Ectodermal cell (in vitro differentiated cells): ENCODE measurements at regions not wholly inside any gene's neighbourhood (a gene's known extent, or its start where the extent isn't known, plus 50 kb on each side); places are given as distances from the start of the nearest gene placed in this dataset.

Source experiments
- H3K27ac ChIP-seq: 2 replicates; pipeline ENCODE4 v1.7.0; 2013; ENCODE audit warnings: mild to moderate bottlenecking, low read depth, low read length; ENCODE audit not compliant: insufficient read depth, poor library complexity, severe bottlenecking
- H3K27me3 ChIP-seq: 2 replicates; pipeline ENCODE4 v1.7.0; 2013; ENCODE audit warnings: mild to moderate bottlenecking, low read length; ENCODE audit not compliant: insufficient read depth, control insufficient read depth, poor library complexity, severe bottlenecking
- H3K36me3 ChIP-seq: one replicate; pipeline ENCODE4 v1.7.0; 2013; ENCODE audit warnings: low read length; ENCODE audit not compliant: control insufficient read depth, insufficient read depth
- H3K4me1 ChIP-seq: one replicate; pipeline ENCODE4 v1.7.0; 2013; ENCODE audit warnings: low read length; ENCODE audit not compliant: control insufficient read depth, insufficient read depth
- H3K4me3 ChIP-seq: 2 replicates; pipeline ENCODE4 v1.7.0; 2013; ENCODE audit warnings: low read depth, low read length, control low read depth; ENCODE audit not compliant: insufficient read depth
- H3K9me3 ChIP-seq: 2 replicates; pipeline ENCODE4 v1.7.0; 2013; ENCODE audit warnings: mild to moderate bottlenecking, low read length, moderate library complexity; ENCODE audit not compliant: control insufficient read depth
- WGBS, 2 experiments: methylation state at CpG; one replicate each; pipeline ENCODE4 v1.1.7; 2013; ENCODE audit warnings: missing lambda C conversion rate in 2 of 2; 5-methylcytosine and 5-hydroxymethylcytosine counted together

DNA sequence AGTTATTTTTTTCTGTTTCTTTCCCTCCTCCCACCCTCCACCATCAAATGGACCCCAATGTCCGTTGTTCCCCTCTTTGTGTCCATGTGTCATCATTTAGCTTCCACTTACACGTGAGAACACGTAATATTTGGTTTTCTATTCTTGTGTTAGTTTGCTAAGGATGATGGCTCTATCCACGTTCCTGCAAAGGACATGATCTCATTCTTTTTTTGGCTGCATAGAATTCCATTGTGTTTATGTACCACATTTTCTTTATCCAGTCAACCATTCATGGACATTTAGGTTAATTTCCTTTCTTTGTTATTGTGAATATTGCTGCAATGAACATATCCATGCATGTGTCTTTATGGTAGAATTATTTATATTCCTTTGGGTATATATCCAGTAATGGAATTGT lies 91.3 kb upstream of the TNP1 start:
- WGBS, 2 experiments: 95 to 96% methylated on average over 4 of the region's 4 CpGs
- Histone ChIP-seq H3K4me1 (peaks cover 8% of the 10 kb centered on the region), H3K9me3 (no peaks in the 10 kb centered on the region), H3K27ac (no peak overlapping the region), H3K36me3 (no peaks in the 10 kb centered on the region), H3K4me3 (no peak overlapping the region), H3K27me3 (no peaks in the 10 kb centered on the region)

DNA sequence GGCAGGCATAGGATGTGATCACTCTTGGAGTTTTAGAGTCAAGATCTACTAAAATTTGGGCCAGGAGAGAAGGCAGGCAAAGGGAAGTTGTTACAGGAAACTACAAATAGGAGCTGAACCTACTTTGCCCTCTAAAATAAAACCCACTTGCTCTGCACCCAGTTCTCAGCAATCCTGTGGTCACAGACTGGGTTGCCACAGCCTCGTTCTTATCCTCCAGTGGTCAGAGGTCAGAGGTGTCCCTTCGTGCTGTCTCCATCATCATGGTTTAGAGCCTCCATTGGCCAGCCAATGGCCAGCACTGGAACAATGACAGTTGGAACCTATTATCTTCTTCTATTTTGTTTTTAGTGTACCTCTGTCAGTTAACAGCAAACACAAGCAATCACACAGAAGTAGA lies 90.7 kb upstream of the TNP1 start:
- 90 to 92% methylated on average over 2 of the region's 2 CpGs for WGBS, 2 experiments
- H3K9me3 ChIP-seq: no peaks in the 10 kb centered on the region
- H3K36me3 ChIP-seq: no peaks in the 10 kb centered on the region
- no peaks in the 10 kb centered on the region for H3K27me3 ChIP-seq
- H3K4me1 ChIP-seq: peaks cover 8% of the 10 kb centered on the region
- no peak overlapping the region for H3K27ac ChIP-seq
- H3K4me3 ChIP-seq: no peak overlapping the region

DNA sequence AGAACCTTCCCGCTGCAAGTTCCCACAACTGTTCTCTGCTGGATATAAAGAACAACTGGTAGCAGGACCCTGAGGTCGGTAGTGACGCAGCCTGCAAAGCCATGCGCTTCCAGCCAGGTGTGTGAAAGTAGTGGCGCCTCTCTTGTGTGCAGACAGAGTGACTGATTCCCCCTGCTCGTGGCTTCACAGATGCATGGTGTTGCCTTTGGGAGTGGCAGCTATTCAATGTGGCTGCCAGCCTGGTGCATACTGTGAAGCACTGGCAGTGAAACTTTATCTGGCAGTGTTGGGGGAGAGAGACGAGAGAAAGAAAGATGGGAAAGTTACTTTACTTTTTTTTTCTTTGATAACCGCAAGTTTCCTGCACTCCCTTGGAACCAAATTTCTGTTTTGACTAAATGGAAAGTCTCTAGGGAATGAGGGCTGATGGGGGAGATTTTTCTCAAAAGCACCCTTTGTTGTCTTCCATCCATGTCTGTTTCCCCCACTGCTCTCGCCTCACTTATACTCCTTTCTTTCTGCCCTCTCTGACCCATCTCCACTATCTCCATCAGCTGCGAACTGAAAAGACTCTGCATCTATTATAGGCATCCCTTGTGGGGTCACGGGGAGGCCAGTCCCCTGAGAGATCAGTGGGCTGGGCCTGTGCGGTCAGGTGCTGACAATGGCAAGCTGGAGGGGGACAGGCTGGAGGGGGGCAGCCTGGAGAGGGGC lies 90.0 kb upstream of the TNP1 start:
- Histone ChIP-seq H3K36me3 (no peaks in the 10 kb centered on the region), H3K4me1 (peaks cover 8% of the 10 kb centered on the region), H3K27ac (no peak overlapping the region), H3K9me3 (no peaks in the 10 kb centered on the region), H3K4me3 (no peak overlapping the region), H3K27me3 (no peaks in the 10 kb centered on the region)
- 80 to 86% methylated on average over 12 of the region's 12 CpGs for WGBS, 2 experiments

DNA sequence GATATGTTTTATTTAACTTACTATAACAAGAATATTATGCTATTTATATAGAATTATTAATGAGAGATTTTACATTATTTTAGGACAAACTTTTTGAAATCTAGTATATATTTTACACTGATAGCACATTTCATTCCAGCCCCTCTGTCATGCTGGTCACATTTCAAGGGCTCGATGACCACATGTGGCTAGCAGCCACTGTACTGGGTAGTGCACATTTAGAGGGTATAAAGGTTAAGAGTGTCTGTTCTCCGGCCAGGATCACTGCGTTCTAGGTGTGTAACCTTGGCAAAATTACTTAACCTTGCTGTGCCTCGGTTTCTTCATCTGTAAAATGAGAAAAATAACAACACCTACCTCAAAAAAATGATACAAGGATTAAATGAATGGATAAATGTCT lies 87.2 kb upstream of the TNP1 start:
- Histone ChIP-seq H3K4me3 (no peak overlapping the region), H3K27ac (no peak overlapping the region), H3K9me3 (no peaks in the 10 kb centered on the region), H3K4me1 (peaks cover 8% of the 10 kb centered on the region), H3K36me3 (no peaks in the 10 kb centered on the region), H3K27me3 (no peaks in the 10 kb centered on the region)
- 91 to 92% methylated on average over 4 of the region's 4 CpGs for WGBS, 2 experiments

DNA sequence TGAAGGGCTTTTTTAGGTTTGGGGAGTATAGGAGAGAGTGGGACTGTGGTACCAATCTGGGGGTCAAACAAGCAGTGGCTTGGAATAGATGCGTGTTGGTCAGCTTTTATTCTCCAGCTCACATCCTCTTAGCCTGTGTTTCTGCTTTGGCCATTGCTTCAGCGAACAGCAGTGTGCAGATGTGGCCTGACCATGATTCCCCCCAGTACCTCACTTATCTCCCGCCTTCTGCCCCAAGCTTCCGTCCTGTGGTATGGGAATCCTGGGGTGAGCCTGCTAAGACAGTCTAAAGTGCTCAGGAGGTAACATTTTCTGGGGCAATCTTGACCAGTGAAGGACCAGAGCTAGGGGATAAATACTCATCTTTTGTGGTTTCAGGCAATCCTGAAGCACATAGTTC lies 84.9 kb upstream of the TNP1 start:
- H3K36me3 ChIP-seq: no peaks in the 10 kb centered on the region
- no peaks in the 10 kb centered on the region for H3K27me3 ChIP-seq
- no peak overlapping the region for H3K4me3 ChIP-seq
- H3K27ac ChIP-seq: no peak overlapping the region
- H3K4me1 ChIP-seq: no peaks in the 10 kb centered on the region
- no peaks in the 10 kb centered on the region for H3K9me3 ChIP-seq
- 89 to 96% methylated on average over 4 of the region's 4 CpGs for WGBS, 2 experiments

DNA sequence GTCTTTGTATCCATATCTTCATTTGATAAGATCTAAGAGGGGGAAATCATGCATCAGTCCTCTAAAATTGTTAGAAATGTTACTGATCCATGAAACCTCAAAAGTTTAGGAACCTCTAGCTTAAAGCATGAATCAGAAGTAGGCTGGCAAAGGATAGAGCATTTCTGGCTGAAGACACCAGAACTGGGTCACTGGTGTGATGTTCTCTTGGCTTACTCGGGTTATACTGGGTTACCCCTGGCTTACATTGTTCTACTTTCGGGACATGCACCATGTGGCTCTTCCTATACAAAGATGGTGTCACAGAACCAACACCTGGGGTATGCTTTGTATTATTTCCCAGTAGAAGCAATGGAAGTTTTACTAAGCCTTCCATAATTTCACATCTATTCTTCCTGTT lies 83.2 kb upstream of the TNP1 start:
- Histone ChIP-seq H3K36me3 (no peaks in the 10 kb centered on the region), H3K9me3 (no peaks in the 10 kb centered on the region), H3K4me1 (no peaks in the 10 kb centered on the region), H3K4me3 (no peak overlapping the region), H3K27me3 (no peaks in the 10 kb centered on the region), H3K27ac (no peak overlapping the region)
- 91% methylated on average over 2 of the region's 2 CpGs for WGBS, 2 experiments

DNA sequence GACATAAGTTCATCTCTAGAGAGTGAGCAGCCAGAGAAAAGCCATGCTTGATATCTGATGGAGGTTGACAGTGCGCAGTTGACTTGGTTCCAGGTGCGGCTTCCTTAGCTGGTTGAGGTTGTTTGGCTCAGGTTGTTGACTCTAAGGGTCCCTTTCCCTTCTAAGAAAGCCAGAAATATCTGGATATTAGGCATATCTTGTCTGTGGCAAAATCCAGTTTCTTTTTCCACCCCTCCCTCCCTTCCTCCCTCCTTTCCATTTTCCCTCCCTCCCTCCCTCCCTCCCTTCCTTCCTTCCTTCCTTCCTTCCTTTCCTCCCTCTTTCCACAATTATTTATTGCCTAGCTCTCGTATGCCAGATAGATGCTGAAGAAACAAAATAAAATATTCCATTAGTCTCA lies 82.6 kb upstream of the TNP1 start:
- H3K9me3 ChIP-seq: no peaks in the 10 kb centered on the region
- H3K27me3 ChIP-seq: no peaks in the 10 kb centered on the region
- H3K4me1 ChIP-seq: no peaks in the 10 kb centered on the region
- 97 to 100% methylated on average over 2 to 3 of the region's 3 CpGs for WGBS, 2 experiments
- no peak overlapping the region for H3K27ac ChIP-seq
- no peak overlapping the region for H3K4me3 ChIP-seq
- no peaks in the 10 kb centered on the region for H3K36me3 ChIP-seq

DNA sequence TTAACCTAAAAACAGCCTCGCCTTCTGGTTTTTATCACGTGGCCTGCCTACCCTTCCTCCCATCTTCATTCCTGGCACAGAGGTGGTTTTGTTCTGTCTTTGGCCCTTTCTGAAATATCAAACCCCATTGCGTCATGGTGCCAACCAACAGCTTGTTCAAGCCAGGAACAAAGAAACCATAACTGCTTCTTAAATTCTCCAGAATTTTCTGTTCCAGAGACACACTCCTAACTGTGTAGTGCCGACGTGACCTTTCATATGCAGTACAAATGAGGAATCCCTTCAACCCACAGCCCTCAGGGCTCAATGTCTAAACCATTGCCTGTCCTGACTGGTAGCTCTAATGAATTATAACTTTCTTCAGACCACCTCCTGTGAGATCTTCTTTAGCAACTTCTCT lies 82.2 kb upstream of the TNP1 start:
- 94 to 95% methylated on average over 5 of the region's 5 CpGs for WGBS, 2 experiments
- H3K4me3 ChIP-seq: no peak overlapping the region
- no peaks in the 10 kb centered on the region for H3K36me3 ChIP-seq
- H3K27ac ChIP-seq: no peak overlapping the region
- no peaks in the 10 kb centered on the region for H3K4me1 ChIP-seq
- no peaks in the 10 kb centered on the region for H3K9me3 ChIP-seq
- H3K27me3 ChIP-seq: no peaks in the 10 kb centered on the region

DNA sequence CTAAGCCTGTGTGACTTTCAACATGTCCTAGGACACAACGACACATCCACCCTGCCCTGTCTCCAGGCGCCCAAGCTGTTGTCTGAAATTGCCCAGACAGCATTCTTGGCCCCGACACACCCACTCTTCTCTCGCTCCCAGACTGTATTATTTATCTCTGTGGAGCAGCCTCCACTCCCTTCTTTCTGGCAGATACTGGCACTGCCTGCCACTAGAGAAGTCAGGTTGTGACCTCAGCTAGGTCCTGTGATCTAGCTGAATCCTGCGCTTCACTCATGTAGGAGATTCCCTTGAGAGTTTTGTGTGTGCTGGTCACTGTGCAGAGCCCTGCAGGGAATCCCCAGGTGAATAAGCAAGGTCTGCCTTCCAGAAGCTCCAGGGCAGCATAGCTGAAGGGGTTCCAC lies 77.1 kb upstream of the TNP1 start:
- peaks cover 9% of the 10 kb centered on the region for H3K4me1 ChIP-seq
- no peaks in the 10 kb centered on the region for H3K36me3 ChIP-seq
- no peak overlapping the region for H3K27ac ChIP-seq
- H3K4me3 ChIP-seq: no peak overlapping the region
- H3K27me3 ChIP-seq: no peaks in the 10 kb centered on the region
- H3K9me3 ChIP-seq: no peaks in the 10 kb centered on the region
- 56 to 57% methylated on average over 5 of the region's 5 CpGs for WGBS, 2 experiments

DNA sequence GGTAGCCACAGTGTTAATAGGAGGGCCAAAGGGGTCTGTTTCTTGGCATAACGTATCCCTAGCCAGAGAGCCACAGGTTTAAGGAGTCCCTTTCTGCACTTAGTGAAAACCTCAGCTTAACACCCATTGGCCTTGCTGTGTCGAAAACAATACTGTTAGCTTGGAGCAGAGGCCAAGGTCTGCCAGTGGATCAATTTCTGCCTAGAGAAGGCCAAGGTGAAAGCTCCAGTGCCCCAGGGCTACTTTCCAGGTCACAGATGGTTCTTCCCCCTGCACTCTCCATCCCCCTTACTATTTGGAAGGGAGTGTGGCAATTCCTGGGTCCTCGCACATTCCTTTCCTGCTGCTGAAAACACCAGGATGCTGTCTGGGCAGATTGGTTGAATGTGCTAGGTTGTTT lies 74.8 kb upstream of the TNP1 start:
- H3K36me3 ChIP-seq: no peaks in the 10 kb centered on the region
- WGBS, 2 experiments: 57 to 64% methylated on average over 3 of the region's 3 CpGs
- H3K4me3 ChIP-seq: no peak overlapping the region

DNA sequence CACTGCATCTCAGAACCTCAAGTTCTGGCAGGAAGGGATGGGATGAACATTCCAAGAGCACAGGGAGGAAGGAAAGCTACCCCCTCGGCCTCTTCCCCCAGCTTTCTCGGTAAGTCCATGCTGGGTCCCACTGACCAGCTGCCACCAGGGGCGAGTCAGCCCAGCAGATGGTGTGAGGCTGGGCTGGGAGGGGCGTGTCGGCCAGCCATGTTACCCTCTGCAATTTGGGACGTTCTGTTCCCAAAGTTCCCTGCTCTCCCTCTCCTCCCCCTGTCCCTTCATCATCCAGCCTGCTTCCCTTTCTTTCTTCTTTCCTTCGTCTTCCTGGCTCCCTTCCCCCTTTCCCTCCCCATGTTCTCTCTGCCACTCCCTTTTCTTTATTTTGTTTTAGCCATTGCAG lies 74.3 kb upstream of the TNP1 start:
- Histone ChIP-seq H3K9me3 (no peaks in the 10 kb centered on the region), H3K4me3 (no peak overlapping the region), H3K4me1 (peaks cover 10% of the 10 kb centered on the region), H3K36me3 (no peaks in the 10 kb centered on the region), H3K27ac (no peak overlapping the region), H3K27me3 (no peaks in the 10 kb centered on the region)
- 80 to 83% methylated on average over 7 of the region's 7 CpGs for WGBS, 2 experiments

More for the DNA sequence above, 74.8 kb upstream of the TNP1 start:
- no peaks in the 10 kb centered on the region for H3K9me3 ChIP-seq
- H3K27me3 ChIP-seq: no peaks in the 10 kb centered on the region
- no peak overlapping the region for H3K27ac ChIP-seq
- peaks cover 10% of the 10 kb centered on the region for H3K4me1 ChIP-seq
